ENCODE measurements at regions not wholly inside any gene's neighbourhood (a gene's known extent, or its start where the extent isn't known, plus 50 kb on each side); places are given as distances from the start of the nearest gene placed in this dataset.
A peak's percentile ranks its signal among the peaks of the same experiment; 100 is the strongest.

- Histone ChIP-seq H3K79me2 (ENCODE audit: low read length) (no peaks in the 10 kb centered on the region), H3K4me3 (ENCODE audit: low read length) (no peak overlapping the region), H3F3A (ENCODE audit: insufficient read depth, low read length) (no peaks in the 10 kb centered on the region), H3K4me1 (ENCODE audit: low read length) (no peaks in the 10 kb centered on the region), H3K27ac (ENCODE audit: low read length) (no peak overlapping the region), H3K4me2 (ENCODE audit: low read depth, low read length) (no peak overlapping the region), H4K20me1 (ENCODE audit: insufficient read depth, low read length) (no peaks in the 10 kb centered on the region), H3K9ac (ENCODE audit: low read length) (no peak overlapping the region), H3K36me3 (replicated peaks; ENCODE audit: insufficient read depth, low read length) (no peaks in the 10 kb centered on the region), H3K9me3 (replicated peaks; ENCODE audit: insufficient read depth, low read length) (no peaks in the 10 kb centered on the region), H3K27me3 (replicated peaks; ENCODE audit: insufficient read depth, low read length) (no peaks in the 10 kb centered on the region), H2AFZ (ENCODE audit: low read length) (no peak overlapping the region), H3K9me2 (replicated peaks; ENCODE audit: insufficient read depth, low read length) (no peaks in the 10 kb centered on the region)
- no peak for DNase-seq
- TF ChIP-seq EZH2phosphoT487 (IDR thresholded peaks at IDR 0.05; ENCODE audit: low read length), result no peak
- no peak for TF ChIP-seq EZH2 (optimal IDR thresholded peaks at IDR 0.05; ENCODE audit: low read depth, low read length)
- TF ChIP-seq CTCF (IDR thresholded peaks at IDR 0.05; ENCODE audit: low read length), result no peak
Measured at GRCh38 chr2:53473775-53474311, 293.8 kb upstream of the CHAC2 start.

- Histone ChIP-seq H3K9ac (ENCODE audit: low read length) (no peak overlapping the region), H3K9me2 (replicated peaks; ENCODE audit: insufficient read depth, low read length) (no peaks in the 10 kb centered on the region), H3K4me3 (ENCODE audit: low read length) (no peak overlapping the region), H3K4me1 (ENCODE audit: low read length) (no peaks in the 10 kb centered on the region), H3K27ac (ENCODE audit: low read length) (no peak overlapping the region), H2AFZ (ENCODE audit: low read length) (no peak overlapping the region), H3K27me3 (replicated peaks; ENCODE audit: insufficient read depth, low read length) (no peaks in the 10 kb centered on the region), H3K4me2 (ENCODE audit: low read depth, low read length) (no peak overlapping the region), H4K20me1 (ENCODE audit: insufficient read depth, low read length) (no peaks in the 10 kb centered on the region), H3K79me2 (ENCODE audit: low read length) (no peaks in the 10 kb centered on the region), H3K36me3 (replicated peaks; ENCODE audit: insufficient read depth, low read length) (no peaks in the 10 kb centered on the region), H3K9me3 (replicated peaks; ENCODE audit: insufficient read depth, low read length) (no peaks in the 10 kb centered on the region), H3F3A (ENCODE audit: insufficient read depth, low read length) (no peaks in the 10 kb centered on the region)
- TF ChIP-seq EZH2phosphoT487 (IDR thresholded peaks at IDR 0.05; ENCODE audit: low read length) (no peak), CTCF (IDR thresholded peaks at IDR 0.05; ENCODE audit: low read length) (peak; percentile 34)
- peak; percentile 24 for DNase-seq
Measured at GRCh38 chr2:53473236-53473635, 294.4 kb upstream of the CHAC2 start.

GRCh38 chr2:53467467-53468180, 300.0 kb upstream of the CHAC2 start:
- Histone ChIP-seq H3K4me3 (ENCODE audit: low read length) (no peak overlapping the region), H3K27ac (ENCODE audit: low read length) (no peak overlapping the region)
- DNase-seq, result no peak

More at GRCh38 chr2:53467467-53468180, 300.0 kb upstream of the CHAC2 start:
- H3F3A ChIP-seq (ENCODE audit: insufficient read depth, low read length), result no peaks in the 10 kb centered on the region
- H3K9me3 ChIP-seq (replicated peaks; ENCODE audit: insufficient read depth, low read length), result no peaks in the 10 kb centered on the region
- no peak overlapping the region for H3K4me2 ChIP-seq (ENCODE audit: low read depth, low read length)
- no peaks in the 10 kb centered on the region for H3K79me2 ChIP-seq (ENCODE audit: low read length)
- H3K9me2 ChIP-seq (replicated peaks; ENCODE audit: insufficient read depth, low read length), result no peaks in the 10 kb centered on the region
- no peak overlapping the region for H3K9ac ChIP-seq (ENCODE audit: low read length)
- H2AFZ ChIP-seq (ENCODE audit: low read length), result no peak overlapping the region
- no peaks in the 10 kb centered on the region for H4K20me1 ChIP-seq (ENCODE audit: insufficient read depth, low read length)
- H3K36me3 ChIP-seq (replicated peaks; ENCODE audit: insufficient read depth, low read length), result no peaks in the 10 kb centered on the region
- H3K4me1 ChIP-seq (ENCODE audit: low read length), result no peaks in the 10 kb centered on the region
- H3K27me3 ChIP-seq (replicated peaks; ENCODE audit: insufficient read depth, low read length), result no peaks in the 10 kb centered on the region
- no peak for TF ChIP-seq EZH2 (optimal IDR thresholded peaks at IDR 0.05; ENCODE audit: low read depth, low read length)
- TF ChIP-seq EZH2phosphoT487 (IDR thresholded peaks at IDR 0.05; ENCODE audit: low read length), result no peak
- TF ChIP-seq CTCF (IDR thresholded peaks at IDR 0.05; ENCODE audit: low read length), result no peak
